D721Med (cell line): ENCODE measurements at regions not wholly inside any gene's neighbourhood (a gene's known extent, or its start where the extent isn't known, plus 50 kb on each side); places are given as distances from the start of the nearest gene placed in this dataset.
"Not testable (repeated sequence)": the region's sequence is repeated elsewhere in the genome, so short reads cannot be mapped to it uniquely, and the experiment has no call there.

Experiments
- DNase-seq: peaks from one replicate; pipeline ENCODE4 v3.0.0; 2011; ENCODE audit warnings: low spot score; ENCODE audit not compliant: insufficient read length
- FAIRE-seq: peaks from 2 replicates; lab custom pipeline; 2011; peaks lifted over from hg19 to GRCh38; lab: Jason Lieb, UNC
- CTCF ChIP-seq: IDR thresholded peaks from 2 replicates; pipeline ENCODE4 v1.5.1; 2012; ENCODE audit warnings: mild to moderate bottlenecking, control low read depth; ENCODE audit not compliant: insufficient read depth; ENCODE audit errors: missing control alignments

- no peak for FAIRE-seq
- DNase-seq, result no peak
- TF ChIP-seq CTCF, result no peak
Measured at GRCh38 chr6:134778431-134778830, 171.5 kb downstream of the ALDH8A1 start.

DNA sequence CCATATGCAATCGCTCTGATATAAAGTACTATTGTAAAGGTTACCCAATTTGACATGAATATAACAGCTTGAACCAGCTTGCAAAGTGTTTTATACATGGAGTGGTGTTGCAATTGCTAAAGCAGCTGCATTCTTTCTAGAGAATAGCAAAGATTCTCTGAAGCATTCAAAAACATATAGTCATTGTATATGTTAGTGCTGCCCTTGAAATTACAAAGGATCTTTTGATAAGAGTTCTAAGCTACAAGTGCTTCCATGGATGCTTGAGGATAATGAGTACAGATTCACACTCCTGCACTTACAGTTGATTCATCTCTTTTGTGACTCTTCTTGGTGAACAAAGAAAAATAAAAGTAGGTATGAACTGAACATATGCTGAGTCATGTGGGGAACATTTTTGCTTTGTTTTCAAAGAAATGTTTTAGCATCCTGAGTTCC is 175.7 kb downstream of the ALDH8A1 start:
- FAIRE-seq (no peak), DNase-seq (no peak)
- TF ChIP-seq CTCF, result no peak

- no peak for DNase-seq
- no peak for TF ChIP-seq CTCF
- no peak for FAIRE-seq
Measured at GRCh38 chr6:134772671-134773360, 177.1 kb downstream of the ALDH8A1 start.

GRCh38 chr6:134768931-134769330 is 181.0 kb downstream of the ALDH8A1 start:
- no peak for TF ChIP-seq CTCF
- no peak for DNase-seq
- FAIRE-seq, result no peak

- no peak for TF ChIP-seq CTCF
- DNase-seq (no peak), FAIRE-seq (no peak)
Measured at GRCh38 chr6:134766497-134766896, 183.4 kb downstream of the ALDH8A1 start.

DNA sequence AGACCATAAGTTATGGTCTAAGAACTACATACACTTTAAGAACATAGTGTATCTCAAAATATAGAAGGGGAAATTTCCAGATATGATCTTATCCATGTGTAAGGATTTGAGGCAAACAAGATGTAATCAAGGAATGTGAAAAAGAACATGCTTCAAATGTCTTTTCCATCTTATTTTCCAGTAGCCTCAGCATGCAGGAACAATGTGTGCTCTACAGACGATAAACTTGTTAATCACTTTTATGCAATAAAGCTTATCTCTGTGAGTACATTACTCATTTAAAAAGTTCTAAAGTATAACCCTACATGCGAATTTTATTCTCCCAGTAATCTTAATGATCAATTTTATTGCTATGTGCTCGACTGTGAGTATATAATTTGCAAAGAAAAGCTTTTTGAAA is 185.2 kb downstream of the ALDH8A1 start:
- DNase-seq (no peak), FAIRE-seq (no peak)
- no peak for TF ChIP-seq CTCF

GRCh38 chr6:134763575-134763974 is 186.3 kb downstream of the ALDH8A1 start:
- not testable (repeated sequence) for DNase-seq, FAIRE-seq
